Hypothalamus (tissue), 51 donors: ENCODE measurements at regions not wholly inside any gene's neighbourhood (a gene's known extent, or its start where the extent isn't known, plus 50 kb on each side); places are given as distances from the start of the nearest gene placed in this dataset.

ENCODE experiments used
- DNase-seq, 51 donors: peaks; one replicate each; lab custom pipeline; 2025; lab: John Stamatoyannopoulos, UW

DNA sequence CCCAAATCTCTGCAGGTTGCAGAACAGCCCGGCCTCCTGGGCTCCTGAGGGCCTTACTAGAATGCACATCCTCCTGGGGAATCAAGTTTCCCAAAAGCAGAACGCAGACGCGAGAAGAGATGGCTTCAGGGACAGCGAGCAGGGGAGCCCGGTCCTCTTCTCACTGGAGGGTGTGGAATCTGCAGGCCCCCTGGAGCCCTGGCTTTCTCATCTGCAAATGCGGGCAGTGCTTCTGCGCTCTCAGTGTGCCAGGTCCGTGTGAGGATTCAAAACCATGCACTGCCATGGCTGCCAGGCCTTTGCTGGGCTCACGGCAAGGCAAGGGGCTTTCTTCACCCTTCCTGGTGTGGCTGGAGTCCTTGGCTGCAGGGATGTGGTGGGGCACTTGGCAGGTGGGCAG is 330.9 kb upstream of the MKI67 start:
- no peak for DNase-seq

DNA sequence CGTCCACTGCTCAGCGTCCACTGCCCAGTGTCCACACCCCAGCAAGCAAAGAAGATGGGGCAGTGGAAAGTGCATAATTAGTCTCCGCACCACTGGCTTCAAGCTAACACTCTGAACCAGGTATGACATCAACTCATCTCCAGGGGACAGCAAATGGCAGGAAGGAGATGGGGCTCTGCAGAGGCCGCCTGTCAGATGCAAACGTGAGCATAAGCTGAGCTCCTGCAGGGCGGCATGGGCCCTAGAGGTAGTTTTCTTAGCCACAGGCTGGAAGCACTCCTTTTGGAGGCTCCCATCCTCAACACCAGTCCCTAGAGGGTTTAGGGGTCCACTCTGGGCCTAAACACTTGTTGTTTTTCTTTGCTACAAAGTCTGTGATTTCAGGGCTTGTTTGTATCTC is 335.8 kb upstream of the MKI67 start:
- no peak for DNase-seq

- DNase-seq = no peak
These were observed 336.6 kb upstream of the MKI67 start for GRCh38 chr10:128462844-128463243.

- DNase-seq = peak in 23 of 51 donors; percentile 2 to 85 (median 15)
These were observed 338.0 kb upstream of the MKI67 start for GRCh38 chr10:128463991-128464760.

GRCh38 chr10:128465697-128466096 is 339.5 kb upstream of the MKI67 start:
- DNase-seq = no peak

DNA sequence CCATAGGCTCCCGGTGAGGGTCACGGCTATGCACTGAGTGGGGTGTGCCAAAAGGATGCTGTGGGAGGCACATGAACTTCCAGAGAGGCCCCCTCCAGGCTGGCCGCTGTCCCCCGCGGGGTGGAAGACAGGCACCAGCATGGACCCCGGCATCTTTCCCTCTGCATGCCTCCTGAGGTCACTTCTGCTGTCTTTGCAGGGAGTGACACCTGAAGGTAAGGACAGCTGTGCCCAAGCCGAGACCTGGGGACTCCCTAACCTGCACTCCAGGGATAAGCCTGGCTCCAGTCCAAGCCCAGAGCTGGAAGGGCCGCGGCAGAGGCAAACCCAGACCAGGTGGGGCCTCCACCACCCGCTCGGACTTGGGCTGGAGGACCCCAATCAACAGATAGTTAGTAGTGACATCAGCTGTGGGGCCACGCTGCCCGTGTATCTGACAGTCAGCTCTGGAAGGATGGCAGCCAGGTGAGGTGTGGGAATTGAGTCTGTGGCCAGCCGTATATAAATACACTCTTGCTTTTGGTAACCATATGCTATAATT is 340.7 kb upstream of the MKI67 start:
- DNase-seq = no peak

DNA sequence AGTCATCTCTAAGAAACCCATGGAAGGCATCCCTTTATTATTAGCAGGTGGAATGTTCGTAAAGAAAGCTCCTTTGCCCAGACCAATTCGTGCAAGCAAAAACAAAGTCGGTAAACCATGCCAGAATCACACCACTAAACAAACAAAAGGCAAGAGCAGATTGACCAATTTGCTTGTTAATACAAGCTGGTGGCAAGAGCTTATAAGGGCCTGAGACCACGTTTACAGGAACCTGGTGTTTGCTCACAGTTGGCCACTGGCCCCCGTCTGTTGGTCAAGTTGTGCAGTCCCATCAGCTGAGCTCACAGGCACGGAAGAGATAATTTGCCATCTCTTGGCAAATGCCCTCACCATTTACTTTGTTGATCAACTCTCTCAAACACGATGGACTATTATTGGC is 342.2 kb upstream of the MKI67 start:
- no peak for DNase-seq

GRCh38 chr10:128469515-128469914 is 343.3 kb upstream of the MKI67 start:
- DNase-seq = no peak

- no peak for DNase-seq
These were observed 344.2 kb upstream of the MKI67 start for GRCh38 chr10:128470321-128470965.

DNA sequence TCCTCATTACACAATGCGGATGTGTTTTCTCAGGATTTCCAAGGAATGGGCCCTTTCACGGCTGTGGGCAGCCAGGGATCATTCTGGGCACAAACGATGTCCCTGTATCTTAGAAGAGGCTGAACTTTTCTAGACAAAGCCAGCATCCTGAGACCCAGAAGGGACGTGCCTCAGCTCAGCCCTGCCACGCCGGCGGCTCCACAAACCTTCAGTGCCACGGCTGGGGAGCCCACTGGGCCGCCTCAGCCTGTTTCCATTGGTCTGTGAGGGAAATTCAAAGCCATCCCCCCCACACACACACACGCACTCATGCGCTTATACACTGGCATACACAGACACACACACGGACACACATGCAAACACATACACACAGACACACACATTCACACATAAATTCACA is 344.9 kb upstream of the MKI67 start:
- no peak for DNase-seq

DNA sequence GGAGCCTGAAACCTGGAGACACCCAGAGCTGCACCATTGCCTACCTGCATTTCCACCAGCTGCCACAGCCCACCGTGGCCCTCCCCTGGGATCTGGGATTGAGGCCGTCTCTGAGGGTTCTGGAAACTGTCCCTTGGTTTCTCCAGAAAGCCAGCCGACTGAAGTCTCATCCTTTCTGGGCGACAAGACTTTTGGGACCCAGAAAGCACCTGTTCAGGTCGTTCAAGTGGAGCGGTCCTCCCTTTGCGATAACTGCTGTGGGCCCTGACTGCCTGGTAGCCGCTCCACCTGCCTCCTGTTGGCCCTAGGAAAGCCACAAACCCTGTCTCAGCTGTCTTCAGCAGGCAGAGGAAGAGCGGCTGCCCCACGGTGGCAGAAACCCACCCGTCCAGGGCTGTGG is 346.0 kb upstream of the MKI67 start:
- DNase-seq = no peak

- DNase-seq = no peak
These were observed 347.2 kb upstream of the MKI67 start for GRCh38 chr10:128473396-128473795.

- no peak for DNase-seq
These were observed 347.7 kb upstream of the MKI67 start for GRCh38 chr10:128473911-128474310.

DNA sequence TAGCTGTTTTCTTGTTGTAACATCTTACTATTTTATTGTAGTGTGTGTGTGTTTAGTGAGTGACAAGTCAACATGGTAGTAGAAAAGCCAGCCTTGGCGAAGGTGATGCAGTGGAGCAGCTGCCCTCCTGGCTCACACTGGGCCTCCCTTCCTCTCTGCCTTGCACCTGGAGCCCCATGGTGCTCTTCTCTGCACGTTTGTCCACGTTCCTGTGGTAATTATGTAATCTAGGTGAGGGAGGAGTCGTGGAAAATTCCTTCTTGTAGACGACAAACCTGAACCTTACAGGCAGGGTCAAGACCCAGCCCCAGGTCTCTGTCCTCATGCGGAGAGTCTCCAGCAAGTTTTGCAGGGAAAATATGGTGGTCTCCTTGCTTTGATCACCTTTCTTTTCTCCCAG is 348.3 kb upstream of the MKI67 start:
- no peak for DNase-seq

DNA sequence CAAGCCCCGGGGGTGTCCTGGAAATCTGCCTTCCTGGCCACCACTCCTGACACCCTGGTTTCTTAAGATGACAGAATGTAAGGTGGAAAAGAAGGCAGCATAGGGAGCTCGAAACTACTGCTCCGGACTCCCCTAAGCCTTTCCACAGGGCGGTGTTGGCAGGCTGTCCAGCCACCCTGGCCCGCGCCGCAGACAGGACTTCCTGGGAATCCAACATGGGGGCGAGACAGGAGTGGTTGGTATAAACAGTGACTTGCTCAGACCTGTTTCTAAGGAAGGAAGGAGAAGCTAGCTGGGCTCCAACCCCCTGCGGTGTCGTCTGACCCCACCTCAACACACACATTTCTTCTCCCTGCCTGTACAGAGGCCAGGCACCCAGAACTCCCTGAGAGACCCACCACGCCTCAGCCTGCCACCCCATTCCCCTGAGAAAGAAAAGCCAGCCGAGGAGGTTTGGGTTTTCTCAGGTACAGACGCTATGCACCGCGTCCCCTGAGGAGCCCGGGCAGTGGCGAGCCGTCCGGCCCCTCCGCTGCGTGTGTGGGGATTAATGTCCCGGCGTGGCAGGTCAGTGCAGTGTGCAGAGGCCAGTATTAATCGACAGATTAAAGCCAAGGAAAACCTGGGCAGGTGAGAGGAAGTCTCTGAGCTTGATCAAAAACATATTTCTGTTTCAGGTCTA is 349.6 kb upstream of the MKI67 start:
- no peak for DNase-seq

DNA sequence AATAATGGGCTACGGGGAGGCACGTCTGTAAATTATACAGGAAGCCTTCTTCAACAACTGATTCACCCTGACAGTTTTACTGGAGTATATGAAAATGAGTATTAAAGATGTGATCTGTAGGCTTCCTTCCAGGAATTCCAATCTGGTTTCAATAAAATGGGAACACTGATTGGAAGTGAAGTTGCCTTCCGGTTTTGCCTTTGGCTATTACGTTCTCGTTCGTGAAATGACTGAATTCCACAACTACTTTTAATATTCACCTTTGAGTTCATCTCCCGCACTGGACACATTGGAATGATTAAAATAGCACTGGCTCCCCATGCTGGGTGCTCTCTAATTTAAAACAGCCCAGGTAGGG is 350.1 kb upstream of the MKI67 start:
- DNase-seq = no peak

DNA sequence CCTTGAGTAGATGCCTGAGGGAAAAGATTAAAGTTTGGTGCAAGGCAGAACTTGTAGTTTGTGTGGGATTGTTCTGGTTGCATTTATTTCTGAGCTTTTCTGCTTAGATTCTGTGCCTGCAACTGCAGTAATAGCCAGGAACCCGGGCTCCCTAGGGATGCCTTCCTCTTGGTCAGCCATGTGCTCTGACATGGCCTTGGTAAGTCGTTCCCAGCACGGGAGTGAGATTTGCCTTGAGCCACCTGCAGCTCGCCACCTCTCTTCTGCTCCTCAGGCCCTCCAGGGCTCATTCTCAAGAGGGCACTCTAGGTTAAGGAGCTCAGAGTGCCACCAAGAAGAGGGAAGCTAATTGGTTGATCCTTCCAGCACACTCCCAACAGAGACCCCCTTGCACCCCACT is 350.6 kb upstream of the MKI67 start:
- no peak for DNase-seq

DNA sequence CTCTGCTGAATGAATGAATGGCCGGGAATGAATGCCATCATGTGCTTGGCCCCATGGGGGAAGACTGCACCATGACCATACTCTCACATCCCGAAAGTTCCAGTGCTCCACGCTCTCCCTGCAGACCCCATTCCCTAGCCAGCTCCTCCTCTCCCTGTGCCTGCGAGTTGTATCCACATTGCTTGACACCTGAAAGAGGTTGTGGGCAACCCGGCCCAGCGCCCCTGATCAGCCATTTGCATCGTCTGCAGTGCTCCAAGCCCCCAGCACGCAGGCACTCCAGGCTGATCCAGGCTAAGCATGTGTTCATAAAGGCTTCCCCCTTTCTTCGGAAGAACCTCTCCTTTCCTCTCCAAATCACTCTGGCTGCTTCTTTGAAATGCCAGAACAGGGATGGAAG is 354.4 kb upstream of the MKI67 start:
- DNase-seq = no peak

- no peak for DNase-seq
These were observed 355.1 kb upstream of the MKI67 start for GRCh38 chr10:128481152-128481840.

GRCh38 chr10:128482052-128482451 is 355.8 kb upstream of the MKI67 start:
- DNase-seq = no peak

GRCh38 chr10:128483216-128483615 is 357.0 kb upstream of the MKI67 start:
- no peak for DNase-seq
